HepG2 (cell line): ENCODE measurements at regions not wholly inside any gene's neighbourhood (a gene's known extent, or its start where the extent isn't known, plus 50 kb on each side); places are given as distances from the start of the nearest gene placed in this dataset.

Source experiments
- ATAC-seq: fragments of 200-7000 bp; cut with Tn5 transposase; 3 replicates; pipeline ENCODE4 v1.9.1; 2020; ENCODE audit warnings: mild to moderate bottlenecking, moderate library complexity
- BruUV-seq: library from RNA; stranded (reverse); fragments of 400-500 nt; replicated peaks from 2 replicates; lab custom pipeline; 2021; lab: Mats Ljungman, UMichigan
- CTCF ChIA-PET: fragments of 300-600 bp; formaldehyde crosslinking; extraction: SDS; loops from one replicate; lab custom pipeline; 2021; ENCODE audit warnings: low total read pairs, inconsistent platforms, low intra/inter-chr PET ratio; lab: Yijun Ruan, JAX
- POLR2A ChIA-PET: fragments of 350-600 bp; sonication (Branson Sonifier 250); formaldehyde crosslinking; loops from one replicate; lab custom pipeline; 2020; ENCODE audit warnings: antibody characterized with exemption, inconsistent platforms; lab: Yijun Ruan, JAX
- DNase-seq: peaks from one replicate; pipeline ENCODE4 v3.0.0-alpha.2; 2015; ENCODE audit warnings: low spot score
- FAIRE-seq: peaks from 3 replicates; lab custom pipeline; 2011; peaks lifted over from hg19 to GRCh38; lab: Jason Lieb, UNC
- H2AFZ ChIP-seq: one replicate; pipeline ENCODE4 v1.6.1; 2011; ENCODE audit warnings: low read length, inconsistent platforms
- H3K27ac ChIP-seq: fragments of 300-600 bp; 3 replicates; pipeline ENCODE4 v1.8.0; 2011; ENCODE audit warnings: mixed run types, mild to moderate bottlenecking, mixed read lengths, low read length, inconsistent platforms; ENCODE audit not compliant: insufficient read depth; ENCODE audit errors: extremely low read length
- H3K27me3 ChIP-seq, 2 experiments: fragments of 200-600 bp in 1 of 2; 2 replicates in 1 of 2; 3 replicates in 1 of 2; pipeline versions ENCODE4 v1.6.0 to v1.8.0; 2011; ENCODE audit warnings: low read length in 2 of 2, mild to moderate bottlenecking in 2 of 2, moderate library complexity in 2 of 2, inconsistent platforms in 1 of 2; ENCODE audit not compliant: insufficient read depth in 2 of 2, control insufficient read depth in 1 of 2
- H3K36me3 ChIP-seq, 2 experiments: fragments of 200-600 bp in 1 of 2; replicated peaks in 1 of 2; 2 replicates in 1 of 2; 3 replicates in 1 of 2; pipeline versions ENCODE4 v1.5.1 to v1.8.0; 2011; ENCODE audit warnings: low read length in 2 of 2, inconsistent platforms in 1 of 2; ENCODE audit not compliant: insufficient read depth in 2 of 2, control insufficient read depth in 1 of 2
- H3K4me1 ChIP-seq: 2 replicates; pipeline ENCODE4 v1.5.1; 2012; ENCODE audit warnings: low read length, inconsistent platforms; ENCODE audit not compliant: insufficient read depth
- H3K4me2 ChIP-seq: 2 replicates; pipeline ENCODE4 v1.6.0; 2011; ENCODE audit warnings: low read depth, low read length, inconsistent platforms
- H3K4me3 ChIP-seq, 3 experiments: fragments of 200-600 bp in 1 of 3; sonication (generic), shearing (Covaris generic) in 1 of 3; replicated peaks in 1 of 3; 2 replicates each; pipeline ENCODE4 v1.5.1; 2011 to 2016; ENCODE audit warnings: low read length in 3 of 3, inconsistent platforms in 2 of 3, low read depth in 2 of 3, mild to moderate bottlenecking in 2 of 3, control low read depth in 1 of 3, mixed read lengths in 1 of 3; ENCODE audit not compliant: insufficient read depth in 1 of 3
- H3K79me2 ChIP-seq: one replicate; pipeline ENCODE4 v1.6.1; 2011; ENCODE audit warnings: low read length, inconsistent platforms; ENCODE audit not compliant: insufficient read depth
- H3K9ac ChIP-seq: 2 replicates; pipeline ENCODE4 v1.6.0; 2011; ENCODE audit warnings: mild to moderate bottlenecking, low read depth, low read length, inconsistent platforms; ENCODE audit not compliant: insufficient read depth
- H3K9me3 ChIP-seq: 2 replicates; pipeline ENCODE4 v1.5.1; 2012; ENCODE audit warnings: mild to moderate bottlenecking, low read length
- H4K20me1 ChIP-seq: 2 replicates; pipeline ENCODE4 v1.6.0; 2011; ENCODE audit warnings: inconsistent platforms, mild to moderate bottlenecking, low read length, moderate library complexity; ENCODE audit not compliant: insufficient read depth
- LRRFIP1 ChIP-seq: sonication (generic); formaldehyde crosslinking; conservative IDR thresholded peaks from 2 replicates; pipeline ENCODE4 v1.4.0; 2020; ENCODE audit warnings: missing genetic modification reagents
- MATR3 ChIP-seq: sonication (generic); formaldehyde crosslinking; IDR thresholded peaks from 2 replicates; pipeline ENCODE4 v1.4.0; 2020; ENCODE audit warnings: missing genetic modification reagents
- MBNL3 ChIP-seq: fragments of 250-450 bp; sonication (Bioruptor Pico); conservative IDR thresholded peaks from 2 replicates; pipeline ENCODE4 v1.8.0; 2022; ENCODE audit warnings: mild to moderate bottlenecking, inconsistent platforms
- MTERF4 ChIP-seq: sonication (generic); formaldehyde crosslinking; IDR thresholded peaks from 2 replicates; pipeline ENCODE4 v1.8.0; 2023; ENCODE audit warnings: mild to moderate bottlenecking, missing genetic modification reagents
- PBX3 ChIP-seq: sonication (generic); formaldehyde crosslinking; IDR thresholded peaks from 2 replicates; pipeline ENCODE4 v1.8.1; 2023; ENCODE audit warnings: missing genetic modification reagents, inconsistent platforms, borderline replicate concordance
- SKI ChIP-seq: fragments of 450-650 bp; IDR thresholded peaks from one replicate; pipeline ENCODE4 v1.6.1; 2018; ENCODE audit warnings: mild to moderate bottlenecking; ENCODE audit not compliant: partially characterized antibody
- SMYD3 ChIP-seq: sonication (generic); formaldehyde crosslinking; IDR thresholded peaks from 2 replicates; pipeline ENCODE4 v1.8.1; 2023; ENCODE audit warnings: mild to moderate bottlenecking, missing genetic modification reagents
- ZFP82 ChIP-seq: sonication (generic); formaldehyde crosslinking; IDR thresholded peaks from 2 replicates; pipeline ENCODE4 v1.5.1; 2020; ENCODE audit warnings: mild to moderate bottlenecking, missing genetic modification reagents, borderline replicate concordance
- ZNF136 ChIP-seq: sonication (generic); formaldehyde crosslinking; IDR thresholded peaks from 2 replicates; pipeline ENCODE4 v1.8.1; 2022; ENCODE audit warnings: low read depth, mild to moderate bottlenecking, moderate library complexity, missing genetic modification reagents
- ZNF441 ChIP-seq: sonication (generic); formaldehyde crosslinking; IDR thresholded peaks from 2 replicates; pipeline ENCODE4 v1.7.0; 2021; ENCODE audit warnings: missing genetic modification reagents, borderline replicate concordance
- ZNF446 ChIP-seq: sonication (generic); formaldehyde crosslinking; IDR thresholded peaks from 2 replicates; pipeline ENCODE4 v1.5.0; 2020; ENCODE audit warnings: mild to moderate bottlenecking, missing genetic modification reagents
- ZNF570 ChIP-seq: sonication (generic); formaldehyde crosslinking; IDR thresholded peaks from 2 replicates; pipeline ENCODE4 v1.4.0; 2020; ENCODE audit warnings: mild to moderate bottlenecking, missing genetic modification reagents, borderline replicate concordance
- ZNF773 ChIP-seq: sonication (generic); formaldehyde crosslinking; IDR thresholded peaks from 2 replicates; pipeline ENCODE4 v1.4.0; 2020; ENCODE audit warnings: missing genetic modification reagents, borderline replicate concordance
- ZZZ3 ChIP-seq: sonication (generic); formaldehyde crosslinking; IDR thresholded peaks from 2 replicates; pipeline ENCODE4 v1.4.0; 2020; ENCODE audit warnings: missing genetic modification reagents, mild to moderate bottlenecking, borderline replicate concordance
- WGBS: methylation state at CpG from one replicate; pipeline ENCODE4 v1.1.6; 2017; ENCODE audit warnings: low lambda C conversion rate; 5-methylcytosine and 5-hydroxymethylcytosine counted together
- in situ Hi-C: cut with HindIII; loops from 2 replicates; pipeline ENCODE4 v1.10.0; 2017; ENCODE audit warnings: low pct_unique_long_range_greater_than_20kb; ENCODE audit not compliant: extremely low pct_ligation_motif_present
- intact Hi-C: fragments of 100-400 bp; cut with micrococcal nuclease; formaldehyde crosslinking; loops from one replicate; pipeline ENCODE4 v1.10.0; 2022; ENCODE audit not compliant: unreplicated experiment

DNA sequence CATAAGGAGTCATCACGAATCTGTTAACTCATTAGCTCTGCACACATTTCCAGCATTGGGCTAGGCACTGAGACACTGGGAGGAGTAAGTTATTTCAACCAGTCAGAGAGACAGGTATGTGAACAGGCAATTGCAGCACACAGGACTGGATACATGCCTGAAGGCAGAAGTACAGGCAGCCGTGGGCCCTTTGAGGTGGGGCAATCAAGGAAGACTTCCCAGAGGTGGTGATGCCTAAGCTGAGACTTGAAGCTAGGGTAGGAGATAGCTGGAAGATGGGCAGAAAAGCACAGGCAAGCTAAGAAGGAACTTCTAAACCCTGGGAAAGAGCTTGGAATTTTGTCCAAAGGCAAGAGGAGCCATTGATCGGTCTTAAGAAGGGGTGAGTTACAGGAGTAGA lies 249.7 kb downstream of the EMX2 start:
- in situ Hi-C loops (no loop called here), intact Hi-C loops (no loop called here)
- Histone ChIP-seq H4K20me1 (no peaks in the 10 kb centered on the region), H3K4me3 (no peak overlapping the region), H3K36me3 (no peaks in the 10 kb centered on the region), H3K27ac (no peak overlapping the region), H3K27me3 (peaks cover 0 to 47% of the 10 kb centered on the region in 2 experiments; a peak in 3 of 5 replicates), H3K4me1 (no peaks in the 10 kb centered on the region), H3K9ac (no peak overlapping the region), H3K79me2 (no peaks in the 10 kb centered on the region), H3K9me3 (no peaks in the 10 kb centered on the region), H2AFZ (no peak overlapping the region), H3K4me2 (no peak overlapping the region)
- WGBS = 24% methylated on average over 3 of the region's 3 CpGs
- FAIRE-seq = no peak
- ChIA-PET CTCF (no interaction called here), POLR2A (no interaction called here)
- BruUV-seq = no TSS peak
- ATAC-seq = no peak
- DNase-seq = no peak
- no peak for TF ChIP-seq ZZZ3 (CRISPR knock-in tag)
- no peak for TF ChIP-seq ZNF136 (CRISPR knock-in tag)
- no peak for TF ChIP-seq MTERF4 (CRISPR knock-in tag)
- TF ChIP-seq MBNL3 (CRISPR knock-in tag) = no peak
- no peak for TF ChIP-seq ZNF570 (CRISPR knock-in tag)
- no peak for TF ChIP-seq SMYD3 (CRISPR knock-in tag)
- no peak for TF ChIP-seq ZNF773 (CRISPR knock-in tag)
- no peak for TF ChIP-seq ZFP82 (CRISPR knock-in tag)
- no peak for TF ChIP-seq SKI
- no peak for TF ChIP-seq ZNF446
- no peak for TF ChIP-seq PBX3
- TF ChIP-seq MATR3 (CRISPR knock-in tag) = no peak
- TF ChIP-seq ZNF441 (CRISPR knock-in tag) = no peak
- no peak for TF ChIP-seq LRRFIP1 (CRISPR knock-in tag)
